ENCODE measurements at regions not wholly inside any gene's neighbourhood (a gene's known extent, or its start where the extent isn't known, plus 50 kb on each side); places are given as distances from the start of the nearest gene placed in this dataset.

- H3K4me1 ChIP-seq (ENCODE audit: control insufficient read depth in 1 of 2, insufficient read depth in 2 of 2, low read depth in 1 of 2, low read length in 1 of 2), result no peaks in the 10 kb centered on the region
- no peaks in the 10 kb centered on the region for H3K79me2 ChIP-seq (ENCODE audit: insufficient read depth)
- no peaks in the 10 kb centered on the region for H3K9me2 ChIP-seq
- no peaks in the 10 kb centered on the region for H3K9me3 ChIP-seq
- H3K27ac ChIP-seq (ENCODE audit: low read depth in 2 of 2, low read length in 1 of 2), result no peak overlapping the region
- H2AFZ ChIP-seq (ENCODE audit: low read depth), result no peak overlapping the region
- 35% methylated on average over 2 of the region's 2 CpGs for WGBS (ENCODE audit: low lambda C conversion rate)
- POLR2A ChIA-PET, result no interaction called here
- H3F3A ChIP-seq (replicated peaks; ENCODE audit: insufficient read depth), result no peaks in the 10 kb centered on the region
- no peak overlapping the region for H3K4me3 ChIP-seq (ENCODE audit: low read depth in 2 of 2, low read length in 1 of 2)
- no peaks in the 10 kb centered on the region for H3K36me3 ChIP-seq (replicated peaks in 1 of 2; ENCODE audit: control insufficient read depth in 1 of 2, insufficient read depth in 2 of 2, low read length in 1 of 2)
- H3K9ac ChIP-seq, result no peak overlapping the region
- no peak overlapping the region for H3K4me2 ChIP-seq
- DNase-seq, result no peak
- H4K20me1 ChIP-seq (ENCODE audit: insufficient read depth), result no peaks in the 10 kb centered on the region
- CTCF ChIA-PET, result no interaction called here
- no peaks in the 10 kb centered on the region for H3K27me3 ChIP-seq (ENCODE audit: insufficient read depth)
- TF ChIP-seq, protein P1, sequence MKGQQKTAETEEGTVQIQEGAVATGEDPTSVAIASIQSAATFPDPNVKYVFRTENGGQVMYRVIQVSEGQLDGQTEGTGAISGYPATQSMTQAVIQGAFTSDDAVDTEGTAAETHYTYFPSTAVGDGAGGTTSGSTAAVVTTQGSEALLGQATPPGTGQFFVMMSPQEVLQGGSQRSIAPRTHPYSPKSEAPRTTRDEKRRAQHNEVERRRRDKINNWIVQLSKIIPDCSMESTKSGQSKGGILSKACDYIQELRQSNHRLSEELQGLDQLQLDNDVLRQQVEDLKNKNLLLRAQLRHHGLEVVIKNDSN (IDR thresholded peaks at IDR 0.05; ENCODE audit: borderline replicate concordance, low read depth), result no peak
- no peak for TF ChIP-seq TAF1 (IDR thresholded peaks at IDR 0.05; ENCODE audit: borderline replicate concordance, low read depth, low read length)
- no peak for TF ChIP-seq RFX5 (IDR thresholded peaks at IDR 0.05; ENCODE audit: low read length)
- TF ChIP-seq SMC3 (IDR thresholded peaks at IDR 0.05; ENCODE audit: low read depth, low read length), result no peak
- TF ChIP-seq GATA2 (CRISPR knock-in tag; IDR thresholded peaks at IDR 0.05), result no peak
- TF ChIP-seq RAD21 (IDR thresholded peaks at IDR 0.05; ENCODE audit: low read length), result no peak
- no peak for TF ChIP-seq EP300 (IDR thresholded peaks at IDR 0.05; ENCODE audit: borderline replicate concordance in 1 of 2, low read depth in 1 of 2, low read length in 1 of 2)
- TF ChIP-seq POLR2AphosphoS5 (IDR thresholded peaks at IDR 0.05; ENCODE audit: low read depth, low read length), result no peak
- TF ChIP-seq MAX (IDR thresholded peaks at IDR 0.05; ENCODE audit: low read depth), result no peak
- TF ChIP-seq NFIC (IDR thresholded peaks at IDR 0.05; ENCODE audit: borderline replicate concordance), result no peak
- no peak for TF ChIP-seq PBX3 (IDR thresholded peaks at IDR 0.05)
- no peak for TF ChIP-seq RCOR1 (IDR thresholded peaks at IDR 0.05; ENCODE audit: low read length)
- TF ChIP-seq GABPA (IDR thresholded peaks at IDR 0.05; ENCODE audit: low read depth), result no peak
These were observed 192.9 kb downstream of the ZBBX start for GRCh38 chr3:167187221-167187620.

GRCh38 chr3:167184511-167184910, 195.6 kb downstream of the ZBBX start:
- H3F3A ChIP-seq (replicated peaks; ENCODE audit: insufficient read depth), result no peaks in the 10 kb centered on the region
- no peak overlapping the region for H3K4me2 ChIP-seq
- H3K36me3 ChIP-seq (replicated peaks in 1 of 2; ENCODE audit: control insufficient read depth in 1 of 2, insufficient read depth in 2 of 2, low read length in 1 of 2), result no peaks in the 10 kb centered on the region
- no peak overlapping the region for H3K27ac ChIP-seq (ENCODE audit: low read depth in 2 of 2, low read length in 1 of 2)
- H3K4me1 ChIP-seq (ENCODE audit: control insufficient read depth in 1 of 2, insufficient read depth in 2 of 2, low read depth in 1 of 2, low read length in 1 of 2), result no peaks in the 10 kb centered on the region
- no peak overlapping the region for H3K9ac ChIP-seq
- H2AFZ ChIP-seq (ENCODE audit: low read depth), result no peak overlapping the region
- no peaks in the 10 kb centered on the region for H3K27me3 ChIP-seq (ENCODE audit: insufficient read depth)
- no peaks in the 10 kb centered on the region for H3K9me3 ChIP-seq
- ChIA-PET POLR2A (no interaction called here), CTCF (no interaction called here)
- 34% methylated on average over 3 of the region's 3 CpGs for WGBS (ENCODE audit: low lambda C conversion rate)
- no peaks in the 10 kb centered on the region for H4K20me1 ChIP-seq (ENCODE audit: insufficient read depth)
- no peaks in the 10 kb centered on the region for H3K79me2 ChIP-seq (ENCODE audit: insufficient read depth)
- TF ChIP-seq TAF1 (IDR thresholded peaks at IDR 0.05; ENCODE audit: borderline replicate concordance, low read depth, low read length), result no peak
- TF ChIP-seq, protein P2, sequence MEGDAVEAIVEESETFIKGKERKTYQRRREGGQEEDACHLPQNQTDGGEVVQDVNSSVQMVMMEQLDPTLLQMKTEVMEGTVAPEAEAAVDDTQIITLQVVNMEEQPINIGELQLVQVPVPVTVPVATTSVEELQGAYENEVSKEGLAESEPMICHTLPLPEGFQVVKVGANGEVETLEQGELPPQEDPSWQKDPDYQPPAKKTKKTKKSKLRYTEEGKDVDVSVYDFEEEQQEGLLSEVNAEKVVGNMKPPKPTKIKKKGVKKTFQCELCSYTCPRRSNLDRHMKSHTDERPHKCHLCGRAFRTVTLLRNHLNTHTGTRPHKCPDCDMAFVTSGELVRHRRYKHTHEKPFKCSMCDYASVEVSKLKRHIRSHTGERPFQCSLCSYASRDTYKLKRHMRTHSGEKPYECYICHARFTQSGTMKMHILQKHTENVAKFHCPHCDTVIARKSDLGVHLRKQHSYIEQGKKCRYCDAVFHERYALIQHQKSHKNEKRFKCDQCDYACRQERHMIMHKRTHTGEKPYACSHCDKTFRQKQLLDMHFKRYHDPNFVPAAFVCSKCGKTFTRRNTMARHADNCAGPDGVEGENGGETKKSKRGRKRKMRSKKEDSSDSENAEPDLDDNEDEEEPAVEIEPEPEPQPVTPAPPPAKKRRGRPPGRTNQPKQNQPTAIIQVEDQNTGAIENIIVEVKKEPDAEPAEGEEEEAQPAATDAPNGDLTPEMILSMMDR (IDR thresholded peaks at IDR 0.05), result peak; percentile 26
- H3K9me2 ChIP-seq, result no peaks in the 10 kb centered on the region
- H3K4me3 ChIP-seq (ENCODE audit: low read depth in 2 of 2, low read length in 1 of 2), result no peak overlapping the region
- DNase-seq, result no peak
